Adrenal gland (tissue), 9 donors: ENCODE measurements at regions not wholly inside any gene's neighbourhood (a gene's known extent, or its start where the extent isn't known, plus 50 kb on each side); places are given as distances from the start of the nearest gene placed in this dataset.
A peak's percentile ranks its signal among the peaks of the same experiment; 100 is the strongest.
"Not testable (repeated sequence)": the region's sequence is repeated elsewhere in the genome, so short reads cannot be mapped to it uniquely, and the experiment has no call there.

ENCODE experiments used
- DNase-seq, 7 donors: peaks; one replicate each; pipeline ENCODE4 v3.0.0-alpha.2; 2019 to 2020
- H3K27ac ChIP-seq, 5 donors: fragments of 200-600 bp; sonication (generic) in 4 of 5; 1 replicate in 3 of 5; 2 replicates in 2 of 5; pipeline versions ENCODE4 v1.5.1 to v1.8.0; 2016 to 2020; ENCODE audit warnings: mild to moderate bottlenecking in 1 of 5
- H3K27me3 ChIP-seq: fragments of 200-600 bp; 2 replicates; pipeline ENCODE4 v1.8.0; 2021
- H3K36me3 ChIP-seq, 2 donors: fragments of 200-600 bp; replicated peaks in 1 of 2; 1 replicate in 1 of 2; 2 replicates in 1 of 2; pipeline versions ENCODE4 v1.5.1 to v1.8.0; 2018 to 2022
- H3K4me1 ChIP-seq, 2 donors: fragments of 200-600 bp; replicated peaks in 1 of 2; 1 replicate in 1 of 2; 2 replicates in 1 of 2; pipeline versions ENCODE4 v1.5.1 to v1.8.0; 2018 to 2021
- H3K4me3 ChIP-seq, 4 donors: fragments of 200-600 bp; sonication (generic) in 3 of 4; one replicate each; pipeline ENCODE4 v1.5.1; 2016 to 2018
- H3K9me3 ChIP-seq, 3 donors: fragments of 200-600 bp; sonication (generic) in 1 of 3; replicated peaks in 1 of 3; 1 replicate in 2 of 3; 2 replicates in 1 of 3; pipeline versions ENCODE4 v1.5.1 to v1.8.0; 2016 to 2021
- POLR2A ChIP-seq, 2 donors: fragments of 450-650 bp; IDR thresholded peaks; one replicate each; pipeline ENCODE4 v1.6.1; 2017; ENCODE audit warnings: antibody characterized with exemption in 2 of 2, mild to moderate bottlenecking in 2 of 2, moderate library complexity in 1 of 2
- WGBS, 4 donors: extraction: QIAGEN DNeasy Blood & Tissue Kit in 2 of 4; methylation state at CpG; one replicate each; pipeline versions ENCODE4 v1.1.5 to v1.1.7; 2013 to 2017; 5-methylcytosine and 5-hydroxymethylcytosine counted together
- intact Hi-C, 2 donors: fragments of 100-400 bp; cut with DNase I; formaldehyde crosslinking; loops; one replicate each; pipeline versions ENCODE4 v1.14.1 to v1.15.0; 2022 to 2023
- TF ChIP-seq, protein P1 (sequence below), 6 experiments: fragments of 450-650 bp in 4 of 6; fragments of 200-600 bp in 2 of 6; sonication (generic) in 1 of 6; IDR thresholded peaks; 1 replicate in 5 of 6; 2 replicates in 1 of 6; pipeline versions ENCODE4 v1.5.1 to v1.8.0; 2016 to 2021; ENCODE audit warnings: antibody characterized with exemption in 6 of 6, mild to moderate bottlenecking in 2 of 6, moderate library complexity in 1 of 6
- donor health status: healthy with polysubstance abuse.
- donor health status: Bipolar disorder and iron deficiency.
- donor health status: DM: yes; HTN: yes; CAD: no.
- donor health status: DM: no; HTN: no; CAD: no.
- donor health status: DM: no; HTN: no; CAD: no.

DNA sequence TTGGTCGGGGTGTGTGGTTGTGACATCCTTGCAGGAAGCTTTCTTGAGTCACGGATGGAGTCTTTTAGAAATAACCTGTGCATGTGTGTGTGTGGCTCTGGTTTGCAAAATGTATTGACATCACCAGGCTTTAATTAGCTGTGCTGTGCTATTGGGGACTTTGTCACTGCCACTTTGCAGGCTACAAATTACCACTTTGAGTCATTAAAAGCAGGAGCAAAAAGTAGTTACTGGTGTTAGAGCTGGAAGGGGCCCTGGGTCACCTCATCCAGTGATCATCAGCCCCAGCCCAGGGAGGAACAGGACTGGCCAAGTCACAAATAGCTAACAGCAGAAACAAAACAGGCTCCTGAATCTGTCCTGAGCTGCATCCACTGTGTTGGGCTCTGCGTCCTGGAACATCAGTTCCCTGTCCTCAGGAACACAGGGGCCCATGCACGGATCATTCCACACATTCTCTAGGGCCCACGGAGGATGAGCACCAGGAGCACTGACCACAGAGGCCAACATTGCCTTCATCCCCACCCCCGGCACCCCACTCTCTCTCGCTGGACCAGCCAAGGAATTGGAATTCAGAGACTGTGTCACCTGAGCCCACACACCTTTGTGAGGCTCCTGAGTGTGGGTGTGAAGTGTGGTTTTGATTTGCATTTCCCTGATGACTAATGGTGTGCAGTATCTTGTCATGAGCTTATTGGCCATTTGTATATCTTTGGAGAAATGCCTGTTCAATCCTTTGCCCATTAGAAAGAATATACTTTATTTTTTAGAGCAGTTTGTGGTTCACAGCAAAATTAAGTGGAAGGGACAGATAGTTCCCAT, 280.1 kb upstream of the C1orf174 start:
- intact Hi-C loops: no loop called here
- H3K4me1 ChIP-seq: no peaks in the 10 kb centered on the region
- no peaks in the 10 kb centered on the region for H3K27me3 ChIP-seq
- no peak for TF ChIP-seq POLR2A (IDR thresholded peaks at IDR 0.05)
- TF ChIP-seq, protein P1, sequence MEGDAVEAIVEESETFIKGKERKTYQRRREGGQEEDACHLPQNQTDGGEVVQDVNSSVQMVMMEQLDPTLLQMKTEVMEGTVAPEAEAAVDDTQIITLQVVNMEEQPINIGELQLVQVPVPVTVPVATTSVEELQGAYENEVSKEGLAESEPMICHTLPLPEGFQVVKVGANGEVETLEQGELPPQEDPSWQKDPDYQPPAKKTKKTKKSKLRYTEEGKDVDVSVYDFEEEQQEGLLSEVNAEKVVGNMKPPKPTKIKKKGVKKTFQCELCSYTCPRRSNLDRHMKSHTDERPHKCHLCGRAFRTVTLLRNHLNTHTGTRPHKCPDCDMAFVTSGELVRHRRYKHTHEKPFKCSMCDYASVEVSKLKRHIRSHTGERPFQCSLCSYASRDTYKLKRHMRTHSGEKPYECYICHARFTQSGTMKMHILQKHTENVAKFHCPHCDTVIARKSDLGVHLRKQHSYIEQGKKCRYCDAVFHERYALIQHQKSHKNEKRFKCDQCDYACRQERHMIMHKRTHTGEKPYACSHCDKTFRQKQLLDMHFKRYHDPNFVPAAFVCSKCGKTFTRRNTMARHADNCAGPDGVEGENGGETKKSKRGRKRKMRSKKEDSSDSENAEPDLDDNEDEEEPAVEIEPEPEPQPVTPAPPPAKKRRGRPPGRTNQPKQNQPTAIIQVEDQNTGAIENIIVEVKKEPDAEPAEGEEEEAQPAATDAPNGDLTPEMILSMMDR (IDR thresholded peaks at IDR 0.05): no peak
- WGBS, 4 donors: 60 to 76% (median 72%) methylated on average over 5 to 7 of the region's 7 CpGs
- H3K27ac ChIP-seq: no peak overlapping the region
- no peak overlapping the region for H3K4me3 ChIP-seq
- no peaks in the 10 kb centered on the region for H3K9me3 ChIP-seq
- peak in 1 of 7 donors; percentile 6 for DNase-seq
- H3K36me3 ChIP-seq: no peaks in the 10 kb centered on the region

DNA sequence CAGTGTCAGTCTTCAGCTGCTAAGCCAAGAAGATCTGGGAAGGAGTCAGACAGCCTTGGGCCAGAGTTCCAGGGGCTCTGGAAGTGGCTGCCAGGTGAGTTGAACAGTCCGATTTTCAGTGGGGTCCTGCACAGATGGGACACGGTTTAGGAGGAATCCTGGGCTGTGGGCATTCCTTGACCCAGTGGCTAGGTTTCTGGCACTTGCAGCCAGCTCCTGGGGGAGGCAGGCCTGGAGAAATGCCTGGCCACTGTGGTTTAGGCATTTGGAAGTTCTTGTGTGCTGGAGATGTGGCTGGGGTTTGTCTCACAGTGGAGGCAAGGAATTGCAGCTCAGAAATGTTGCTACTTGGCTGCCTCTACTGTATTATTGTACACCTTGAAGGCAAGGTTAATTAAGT, 286.4 kb upstream of the C1orf174 start:
- H3K36me3 ChIP-seq, H3K9me3 ChIP-seq, intact Hi-C loops, H3K27ac ChIP-seq, H3K4me1 ChIP-seq, H3K4me3 ChIP-seq, H3K27me3 ChIP-seq, DNase-seq: not testable (repeated sequence)
- 72 to 88% (median 82%) methylated on average over 1 to 2 of the region's 2 CpGs for WGBS, 4 donors

DNA sequence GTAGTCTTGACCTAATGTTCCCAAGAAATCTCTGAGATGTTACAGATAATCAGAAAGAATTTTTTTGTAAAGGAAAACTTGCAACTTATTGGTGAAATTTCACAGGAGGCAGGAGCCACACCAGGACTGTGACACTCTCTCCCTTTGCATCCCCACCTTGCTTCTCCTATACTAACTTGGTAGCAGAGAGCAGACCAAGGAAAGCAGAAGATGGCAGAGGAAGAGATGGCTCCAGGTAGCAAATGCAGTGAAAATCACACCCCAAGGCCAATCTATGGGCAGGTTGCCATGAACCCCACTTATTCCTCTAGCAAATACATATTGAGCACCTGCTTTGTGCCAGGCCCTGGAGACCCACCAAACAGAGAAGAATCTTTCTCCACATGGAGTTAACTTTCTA, 303.4 kb upstream of the C1orf174 start:
- no peak overlapping the region for H3K4me3 ChIP-seq
- no peak for DNase-seq
- no peaks in the 10 kb centered on the region for H3K36me3 ChIP-seq
- H3K4me1 ChIP-seq: no peaks in the 10 kb centered on the region
- H3K9me3 ChIP-seq: no peaks in the 10 kb centered on the region
- intact Hi-C loops: no loop called here
- no peak overlapping the region for H3K27ac ChIP-seq
- no peaks in the 10 kb centered on the region for H3K27me3 ChIP-seq
- TF ChIP-seq, protein P1 (IDR thresholded peaks at IDR 0.05): no peak
- no peak for TF ChIP-seq POLR2A (IDR thresholded peaks at IDR 0.05)

DNA sequence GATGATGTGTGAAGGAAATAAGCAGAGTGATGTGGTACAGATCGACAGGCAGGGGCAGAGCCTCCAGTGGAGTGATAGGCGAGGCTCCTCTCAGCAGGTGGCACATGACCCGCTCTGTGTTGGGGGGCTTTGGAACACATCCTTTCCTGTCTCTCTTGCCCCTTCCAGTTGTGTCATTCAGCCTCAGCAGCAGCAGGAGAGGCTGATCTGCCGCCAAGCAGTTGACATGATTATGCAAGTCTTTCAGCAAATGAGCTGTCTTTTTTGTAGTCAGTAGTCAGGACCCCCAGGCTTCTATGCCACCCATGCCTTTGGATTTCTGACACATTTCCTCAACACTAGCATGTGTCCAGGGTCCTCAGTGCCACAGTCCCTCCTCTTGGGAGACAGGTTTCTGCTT, 307.1 kb upstream of the C1orf174 start:
- no peak for DNase-seq
- intact Hi-C loops: no loop called here
- Histone ChIP-seq H3K27ac (no peak overlapping the region), H3K27me3 (no peaks in the 10 kb centered on the region), H3K36me3 (no peaks in the 10 kb centered on the region), H3K9me3 (no peaks in the 10 kb centered on the region), H3K4me3 (no peak overlapping the region), H3K4me1 (no peaks in the 10 kb centered on the region)
- WGBS, 4 donors: 71 to 80% (median 78%) methylated on average over 4 of the region's 4 CpGs
- TF ChIP-seq POLR2A (IDR thresholded peaks at IDR 0.05): no peak
- TF ChIP-seq, protein P1 (IDR thresholded peaks at IDR 0.05): no peak
